MM.1S (cell line): ENCODE measurements at regions not wholly inside any gene's neighbourhood (a gene's known extent, or its start where the extent isn't known, plus 50 kb on each side); places are given as distances from the start of the nearest gene placed in this dataset.

ENCODE experiments used
- DNase-seq: peaks from one replicate; pipeline ENCODE4 v3.0.0-alpha.2; 2015
- H2AFZ ChIP-seq: fragments of 300-600 bp; sonication (generic); 2 replicates; pipeline ENCODE4 v1.6.0; 2016; ENCODE audit warnings: antibody characterized with exemption, low read length
- H3F3A ChIP-seq: fragments of 300-600 bp; sonication (generic); 2 replicates; pipeline ENCODE4 v1.6.1; 2016; ENCODE audit warnings: mild to moderate bottlenecking, antibody characterized with exemption, low read length, moderate library complexity, mixed read lengths; ENCODE audit not compliant: insufficient read depth
- H3K27ac ChIP-seq: fragments of 300-600 bp; sonication (generic); 2 replicates; pipeline ENCODE4 v1.5.1; 2016; ENCODE audit warnings: mild to moderate bottlenecking, low read length
- H3K27me3 ChIP-seq: fragments of 300-600 bp; sonication (generic); replicated peaks from 2 replicates; pipeline ENCODE4 v1.6.0; 2016; ENCODE audit warnings: low read length; ENCODE audit not compliant: insufficient read depth
- H3K36me3 ChIP-seq: fragments of 300-600 bp; sonication (generic); replicated peaks from 2 replicates; pipeline ENCODE4 v1.6.1; 2016; ENCODE audit warnings: mild to moderate bottlenecking, low read length, mixed read lengths; ENCODE audit not compliant: insufficient read depth
- H3K4me1 ChIP-seq: fragments of 300-600 bp; sonication (generic); 2 replicates; pipeline ENCODE4 v1.6.1; 2016; ENCODE audit warnings: low read length, mixed read lengths
- H3K4me2 ChIP-seq: fragments of 300-600 bp; sonication (generic); 2 replicates; pipeline ENCODE4 v1.6.0; 2016; ENCODE audit warnings: low read depth, low read length
- H3K4me3 ChIP-seq: fragments of 300-600 bp; sonication (generic); 2 replicates; pipeline ENCODE4 v1.5.1; 2016; ENCODE audit warnings: low read length, mixed read lengths
- H3K79me2 ChIP-seq: fragments of 300-600 bp; sonication (generic); 2 replicates; pipeline ENCODE4 v1.6.1; 2016; ENCODE audit warnings: mixed run types, low read length, mixed read lengths
- H3K9ac ChIP-seq: fragments of 300-600 bp; sonication (generic); 2 replicates; pipeline ENCODE4 v1.6.1; 2016; ENCODE audit warnings: low read length, mixed read lengths
- H3K9me2 ChIP-seq: fragments of 300-600 bp; sonication (generic); replicated peaks from 2 replicates; pipeline ENCODE4 v1.6.1; 2016; ENCODE audit warnings: mild to moderate bottlenecking, low read length, mixed read lengths; ENCODE audit not compliant: insufficient read depth
- H3K9me3 ChIP-seq: fragments of 300-600 bp; sonication (generic); replicated peaks from 2 replicates; pipeline ENCODE4 v1.6.1; 2016; ENCODE audit warnings: mild to moderate bottlenecking, low read length, mixed read lengths; ENCODE audit not compliant: insufficient read depth
- H4K20me1 ChIP-seq: fragments of 300-600 bp; sonication (generic); 2 replicates; pipeline ENCODE4 v1.6.1; 2016; ENCODE audit warnings: mild to moderate bottlenecking, low read length, moderate library complexity, mixed read lengths; ENCODE audit not compliant: insufficient read depth
- EZH2 ChIP-seq: fragments of 300-600 bp; sonication (generic); optimal IDR thresholded peaks from 2 replicates; pipeline ENCODE3; 2017; ENCODE audit warnings: low read depth, mild to moderate bottlenecking, antibody characterized with exemption, low read length, mixed read lengths
- EZH2phosphoT487 ChIP-seq: fragments of 300-600 bp; sonication (generic); IDR thresholded peaks from 2 replicates; pipeline ENCODE4 v1.6.1; 2018; ENCODE audit warnings: antibody characterized with exemption, low read length
- TF ChIP-seq, protein P1 (sequence below): fragments of 300-600 bp; sonication (generic); IDR thresholded peaks from 2 replicates; pipeline ENCODE4 v1.5.1; 2016; ENCODE audit warnings: antibody characterized with exemption, low read length, mixed read lengths

DNA sequence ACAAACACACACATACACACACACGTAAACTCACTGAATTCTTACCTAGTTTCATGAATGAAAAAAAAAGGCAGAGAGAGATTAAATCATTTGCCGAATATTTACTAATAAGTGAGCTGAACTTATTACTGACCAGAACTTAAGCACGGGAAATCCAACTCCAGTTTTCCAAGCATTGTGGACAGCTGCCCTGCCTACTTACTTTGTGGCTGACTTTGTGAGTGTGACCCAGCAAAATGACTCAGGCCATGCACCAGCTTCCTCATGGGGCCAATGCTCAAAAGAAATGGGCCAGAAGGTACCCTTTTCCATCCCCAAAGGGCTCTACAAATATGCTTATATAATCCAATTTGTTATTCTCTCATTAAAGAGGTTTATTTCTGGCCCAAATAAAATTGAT, 87.4 kb upstream of the RHOBTB1 start:
- no peaks in the 10 kb centered on the region for H3K36me3 ChIP-seq
- H3K27me3 ChIP-seq, result no peaks in the 10 kb centered on the region
- H3K27ac ChIP-seq, result no peak overlapping the region
- H3K9ac ChIP-seq, result no peak overlapping the region
- no peak overlapping the region for H2AFZ ChIP-seq
- no peaks in the 10 kb centered on the region for H3K4me1 ChIP-seq
- DNase-seq, result no peak
- TF ChIP-seq, protein P1, sequence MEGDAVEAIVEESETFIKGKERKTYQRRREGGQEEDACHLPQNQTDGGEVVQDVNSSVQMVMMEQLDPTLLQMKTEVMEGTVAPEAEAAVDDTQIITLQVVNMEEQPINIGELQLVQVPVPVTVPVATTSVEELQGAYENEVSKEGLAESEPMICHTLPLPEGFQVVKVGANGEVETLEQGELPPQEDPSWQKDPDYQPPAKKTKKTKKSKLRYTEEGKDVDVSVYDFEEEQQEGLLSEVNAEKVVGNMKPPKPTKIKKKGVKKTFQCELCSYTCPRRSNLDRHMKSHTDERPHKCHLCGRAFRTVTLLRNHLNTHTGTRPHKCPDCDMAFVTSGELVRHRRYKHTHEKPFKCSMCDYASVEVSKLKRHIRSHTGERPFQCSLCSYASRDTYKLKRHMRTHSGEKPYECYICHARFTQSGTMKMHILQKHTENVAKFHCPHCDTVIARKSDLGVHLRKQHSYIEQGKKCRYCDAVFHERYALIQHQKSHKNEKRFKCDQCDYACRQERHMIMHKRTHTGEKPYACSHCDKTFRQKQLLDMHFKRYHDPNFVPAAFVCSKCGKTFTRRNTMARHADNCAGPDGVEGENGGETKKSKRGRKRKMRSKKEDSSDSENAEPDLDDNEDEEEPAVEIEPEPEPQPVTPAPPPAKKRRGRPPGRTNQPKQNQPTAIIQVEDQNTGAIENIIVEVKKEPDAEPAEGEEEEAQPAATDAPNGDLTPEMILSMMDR, result no peak
- no peak overlapping the region for H3K4me3 ChIP-seq
- H3K9me3 ChIP-seq, result no peaks in the 10 kb centered on the region
- no peaks in the 10 kb centered on the region for H4K20me1 ChIP-seq
- H3K9me2 ChIP-seq, result no peaks in the 10 kb centered on the region
- no peaks in the 10 kb centered on the region for H3K79me2 ChIP-seq
- H3F3A ChIP-seq, result no peaks in the 10 kb centered on the region
- no peak overlapping the region for H3K4me2 ChIP-seq

- TF ChIP-seq EZH2 (no peak), EZH2phosphoT487 (no peak)
- TF ChIP-seq, protein P1, result no peak
- no peak overlapping the region for H3K4me2 ChIP-seq
- no peak overlapping the region for H3K27ac ChIP-seq
- H3F3A ChIP-seq, result no peaks in the 10 kb centered on the region
- DNase-seq, result no peak
- H3K36me3 ChIP-seq, result no peaks in the 10 kb centered on the region
- H3K79me2 ChIP-seq, result no peaks in the 10 kb centered on the region
- H3K4me1 ChIP-seq, result no peaks in the 10 kb centered on the region
- no peaks in the 10 kb centered on the region for H3K27me3 ChIP-seq
- H2AFZ ChIP-seq, result no peak overlapping the region
- H3K4me3 ChIP-seq, result no peak overlapping the region
- H3K9me2 ChIP-seq, result no peaks in the 10 kb centered on the region
- H3K9me3 ChIP-seq, result no peaks in the 10 kb centered on the region
- no peak overlapping the region for H3K9ac ChIP-seq
- no peaks in the 10 kb centered on the region for H4K20me1 ChIP-seq
Measured at GRCh38 chr10:61029411-61029810, 85.4 kb upstream of the RHOBTB1 start.

- Histone ChIP-seq H3K9ac (no peak overlapping the region), H3K4me2 (no peak overlapping the region), H3K79me2 (no peaks in the 10 kb centered on the region), H3K9me2 (no peaks in the 10 kb centered on the region), H3K27ac (no peak overlapping the region), H2AFZ (no peak overlapping the region), H3K36me3 (no peaks in the 10 kb centered on the region), H3K9me3 (no peaks in the 10 kb centered on the region), H4K20me1 (no peaks in the 10 kb centered on the region), H3K4me3 (no peak overlapping the region), H3F3A (no peaks in the 10 kb centered on the region), H3K4me1 (no peaks in the 10 kb centered on the region), H3K27me3 (no peaks in the 10 kb centered on the region)
- DNase-seq, result no peak
- TF ChIP-seq, protein P1, result no peak
Measured at GRCh38 chr10:61028861-61029361, 84.9 kb upstream of the RHOBTB1 start.

DNA sequence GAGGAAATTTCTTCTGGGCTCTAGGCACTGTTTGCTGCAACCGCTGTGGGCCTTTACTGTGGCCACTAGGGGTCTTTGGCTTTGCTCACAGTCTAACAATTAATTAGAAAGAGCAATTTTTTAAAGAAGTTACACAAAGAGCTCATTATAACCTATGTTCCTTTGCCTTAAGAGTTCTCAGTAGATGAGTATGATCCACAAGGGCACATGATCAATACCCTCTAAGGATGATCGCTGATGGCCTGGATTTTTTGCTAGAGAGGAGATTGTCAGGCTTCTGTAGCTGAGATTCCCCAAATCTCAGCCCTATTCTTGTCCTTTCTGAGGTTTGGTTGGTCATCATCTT, 80.8 kb upstream of the RHOBTB1 start:
- H3K9me3 ChIP-seq, result no peaks in the 10 kb centered on the region
- H3K27ac ChIP-seq, result no peak overlapping the region
- no peaks in the 10 kb centered on the region for H3K27me3 ChIP-seq
- no peak overlapping the region for H3K4me3 ChIP-seq
- H3K4me1 ChIP-seq, result no peaks in the 10 kb centered on the region
- H4K20me1 ChIP-seq, result no peaks in the 10 kb centered on the region
- no peaks in the 10 kb centered on the region for H3K9me2 ChIP-seq
- no peaks in the 10 kb centered on the region for H3F3A ChIP-seq
- no peaks in the 10 kb centered on the region for H3K79me2 ChIP-seq
- DNase-seq, result peak; percentile 10
- TF ChIP-seq EZH2phosphoT487 (no peak), EZH2 (no peak)
- TF ChIP-seq, protein P1, result peak; percentile 46
- no peak overlapping the region for H2AFZ ChIP-seq
- no peaks in the 10 kb centered on the region for H3K36me3 ChIP-seq
- no peak overlapping the region for H3K9ac ChIP-seq
- no peak overlapping the region for H3K4me2 ChIP-seq
